Kidney (tissue), 13 donors: ENCODE measurements at regions not wholly inside any gene's neighbourhood (a gene's known extent, or its start where the extent isn't known, plus 50 kb on each side); places are given as distances from the start of the nearest gene placed in this dataset.

Source experiments
- DNase-seq, 5 donors: peaks; one replicate each; pipeline ENCODE4 v3.0.0-alpha.2; 2013 to 2020
- FAIRE-seq: peaks from 2 replicates; lab custom pipeline; 2012; peaks lifted over from hg19 to GRCh38; lab: Jason Lieb, UNC
- H3K27ac ChIP-seq, 2 donors: one replicate each; pipeline ENCODE4 v1.7.0; 2013; ENCODE audit warnings: low read depth in 2 of 2, low read length in 2 of 2, inconsistent platforms in 1 of 2
- H3K27me3 ChIP-seq: one replicate; pipeline ENCODE4 v1.7.1; 2013; ENCODE audit warnings: low read length, inconsistent platforms; ENCODE audit not compliant: control insufficient read depth, insufficient read depth
- H3K36me3 ChIP-seq, 3 donors: one replicate each; pipeline versions ENCODE4 v1.7.0 to v1.7.1; 2013; ENCODE audit warnings: low read length in 3 of 3, control low read depth in 1 of 3, inconsistent platforms in 1 of 3; ENCODE audit not compliant: insufficient read depth in 3 of 3, control insufficient read depth in 2 of 3
- H3K4me1 ChIP-seq, 3 donors: one replicate each; pipeline versions ENCODE4 v1.7.0 to v1.7.1; 2013; ENCODE audit warnings: low read length in 3 of 3, inconsistent platforms in 1 of 3, low read depth in 1 of 3; ENCODE audit not compliant: control insufficient read depth in 2 of 3, insufficient read depth in 2 of 3
- H3K4me3 ChIP-seq, 3 donors: one replicate each; pipeline versions ENCODE4 v1.7.0 to v1.8.1; 2013; ENCODE audit warnings: low read length in 3 of 3, control low read depth in 1 of 3, inconsistent platforms in 1 of 3
- H3K9ac ChIP-seq, 3 donors: one replicate each; pipeline versions ENCODE4 v1.7.0 to v1.7.1; 2013; ENCODE audit warnings: low read length in 3 of 3, control low read depth in 1 of 3, inconsistent platforms in 1 of 3
- H3K9me3 ChIP-seq, 3 donors: one replicate each; pipeline versions ENCODE4 v1.7.0 to v1.7.1; 2013; ENCODE audit warnings: low read length in 3 of 3, control low read depth in 1 of 3, inconsistent platforms in 1 of 3; ENCODE audit not compliant: control insufficient read depth in 2 of 3, insufficient read depth in 1 of 3
- CTCF ChIP-seq: IDR thresholded peaks from 3 replicates; pipeline ENCODE4 v1.5.1; 2012; ENCODE audit warnings: mild to moderate bottlenecking, moderate library complexity, borderline replicate concordance; ENCODE audit not compliant: insufficient read depth; ENCODE audit errors: extremely low read depth
- intact Hi-C: fragments of 100-400 bp; cut with DNase I; formaldehyde crosslinking; loops from one replicate; pipeline ENCODE4 v1.11.1; 2022
- donor health status: control.
- donor health status: control.
- donor health status: control.
- donor health status: control.
- donor health status: control.
- donor health status: DM: yes; HTN: yes; CAD: no.
- donor health status: Normal renal cell carcinoma (clear cell type).

DNA sequence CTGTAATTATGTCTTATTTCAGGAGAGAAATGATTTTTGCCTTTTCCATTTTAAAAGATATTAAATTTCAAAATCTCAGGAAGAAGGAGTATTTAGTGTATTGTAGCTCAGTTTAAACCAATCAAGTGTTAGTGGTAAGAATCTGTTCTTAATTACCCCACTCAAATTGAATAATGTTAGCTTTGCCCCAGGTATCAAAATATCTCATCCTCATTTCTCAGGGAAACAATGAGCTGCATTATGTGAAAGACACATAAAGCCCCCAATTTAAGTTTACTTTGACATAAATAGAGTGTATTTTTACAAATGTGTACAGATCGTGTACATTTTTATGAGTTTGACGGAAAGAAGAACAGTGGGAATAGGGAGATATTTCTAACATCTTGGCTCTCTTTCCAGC, 317.4 kb upstream of the RARB start:
- H3K4me1 ChIP-seq = no peaks in the 10 kb centered on the region
- no peak overlapping the region for H3K27ac ChIP-seq
- FAIRE-seq (no peak), DNase-seq (no peak)
- no peaks in the 10 kb centered on the region for H3K9me3 ChIP-seq
- H3K36me3 ChIP-seq = no peaks in the 10 kb centered on the region
- H3K27me3 ChIP-seq = no peaks in the 10 kb centered on the region
- no peak overlapping the region for H3K9ac ChIP-seq
- H3K4me3 ChIP-seq = no peak overlapping the region
- TF ChIP-seq CTCF = no peak
- intact Hi-C loops = no loop called here

DNA sequence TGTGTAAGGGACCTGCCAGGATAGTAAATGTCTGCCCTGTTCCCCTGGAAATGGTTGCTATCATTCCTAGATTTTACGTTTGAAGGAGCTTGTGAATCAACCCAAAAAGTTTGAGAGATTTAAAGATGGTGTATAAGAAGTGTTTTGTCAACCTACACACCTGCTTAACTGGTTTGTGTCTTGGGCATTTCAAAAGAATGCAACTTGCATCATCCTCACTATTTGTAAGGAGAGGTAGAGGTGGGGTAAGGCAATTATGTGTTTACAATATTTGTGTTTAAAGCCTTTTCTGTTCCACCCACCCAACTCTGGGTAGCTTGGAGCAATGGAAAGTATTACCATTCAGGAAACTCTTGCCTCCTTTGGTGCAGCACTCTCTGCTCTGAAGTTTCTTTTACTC, 314.2 kb upstream of the RARB start:
- Histone ChIP-seq H3K9ac (no peak overlapping the region), H3K27me3 (no peaks in the 10 kb centered on the region), H3K9me3 (no peaks in the 10 kb centered on the region), H3K4me1 (no peaks in the 10 kb centered on the region), H3K27ac (no peak overlapping the region), H3K36me3 (no peaks in the 10 kb centered on the region), H3K4me3 (no peak overlapping the region)
- intact Hi-C loops = no loop called here
- FAIRE-seq (no peak), DNase-seq (no peak)
- TF ChIP-seq CTCF = no peak

GRCh38 chr3:25114532-25114931, 313.5 kb upstream of the RARB start:
- no peaks in the 10 kb centered on the region for H3K4me1 ChIP-seq
- no peak for DNase-seq
- no peaks in the 10 kb centered on the region for H3K27me3 ChIP-seq
- no peak for TF ChIP-seq CTCF
- no peak for FAIRE-seq
- no peaks in the 10 kb centered on the region for H3K36me3 ChIP-seq
- H3K4me3 ChIP-seq = no peak overlapping the region
- H3K9ac ChIP-seq = no peak overlapping the region
- H3K27ac ChIP-seq = no peak overlapping the region
- H3K9me3 ChIP-seq = no peaks in the 10 kb centered on the region
- intact Hi-C loops = no loop called here

DNA sequence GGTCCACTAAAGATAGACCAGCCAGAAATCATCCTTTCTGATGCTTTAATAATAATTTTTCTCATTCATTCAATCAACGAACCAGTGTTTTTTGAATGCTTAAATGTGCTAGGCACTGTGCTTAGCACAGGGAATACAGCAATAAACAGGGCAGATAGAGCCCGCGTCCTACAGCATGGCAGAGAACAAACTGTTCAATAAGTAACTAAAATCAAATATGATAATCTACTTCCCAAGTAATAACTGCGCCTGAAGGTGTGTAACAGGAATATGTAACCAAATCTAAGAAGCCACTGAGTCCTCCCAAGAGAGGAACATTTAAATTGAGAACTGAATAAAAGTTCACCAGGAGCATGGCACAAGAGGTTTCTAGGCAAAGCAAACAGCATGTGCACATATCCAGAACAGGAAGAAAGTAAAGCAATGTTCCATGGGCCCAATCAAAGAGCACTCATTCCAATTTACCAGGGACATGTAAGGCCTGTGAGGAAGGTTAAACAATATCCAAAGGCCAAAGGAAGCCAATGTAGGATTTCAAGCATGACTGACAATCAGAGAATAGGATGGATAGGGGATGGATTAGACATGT, 311.0 kb upstream of the RARB start:
- H3K4me3 ChIP-seq = no peak overlapping the region
- H3K4me1 ChIP-seq = no peaks in the 10 kb centered on the region
- H3K9ac ChIP-seq = no peak overlapping the region
- TF ChIP-seq CTCF = no peak
- H3K36me3 ChIP-seq = no peaks in the 10 kb centered on the region
- DNase-seq (no peak), FAIRE-seq (no peak)
- intact Hi-C loops = no loop called here
- no peaks in the 10 kb centered on the region for H3K9me3 ChIP-seq
- H3K27me3 ChIP-seq = no peaks in the 10 kb centered on the region
- H3K27ac ChIP-seq = no peak overlapping the region
